ENCODE measurements at regions not wholly inside any gene's neighbourhood (a gene's known extent, or its start where the extent isn't known, plus 50 kb on each side); places are given as distances from the start of the nearest gene placed in this dataset.

DNA sequence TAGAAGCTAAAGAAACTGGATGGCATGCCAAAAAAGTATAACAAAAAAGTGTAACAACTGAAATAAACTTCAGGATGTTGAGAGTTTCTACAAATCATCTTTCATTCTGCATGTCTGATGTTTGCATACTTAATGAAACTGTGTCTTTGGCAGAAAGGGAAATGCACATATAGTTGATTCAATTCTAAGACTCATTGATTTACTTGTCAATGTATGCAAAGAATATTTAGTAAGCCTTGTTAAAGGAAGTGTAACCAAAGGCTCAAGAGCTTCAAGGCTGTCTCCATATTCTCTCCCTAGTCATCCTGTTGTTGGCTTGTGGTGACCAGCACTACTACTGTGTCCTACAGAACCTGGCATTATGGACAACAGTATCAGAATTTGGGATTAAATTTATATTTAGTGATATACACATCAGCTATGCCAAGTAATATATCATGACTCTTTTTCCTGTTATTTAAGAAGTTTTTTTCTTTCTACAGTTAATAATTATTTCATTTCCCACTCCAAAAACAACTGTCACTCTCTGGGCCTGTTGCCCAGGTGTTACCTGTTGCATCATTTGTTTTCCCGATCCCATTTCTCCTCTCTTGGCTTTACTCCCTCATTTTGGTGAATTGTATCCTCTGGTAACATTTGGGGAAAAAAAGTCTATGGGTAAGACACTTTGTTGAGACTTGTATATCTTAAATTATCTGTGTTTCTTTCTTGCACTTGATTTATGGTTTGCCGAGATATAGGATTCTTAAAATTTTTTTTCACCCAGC lies 226.6 kb upstream of the BMPER start:
- 88 to 93% (median 90%) methylated on average over 2 of the region's 2 CpGs for WGBS, 3 donors
- intact Hi-C loops (cut with DNase I), result no loop called here
- Histone ChIP-seq H3K27me3 (no peaks in the 10 kb centered on the region), H3K36me3 (no peaks in the 10 kb centered on the region), H3K4me1 (ENCODE audit: insufficient read depth) (no peaks in the 10 kb centered on the region), H3K27ac (no peak overlapping the region), H3K9me3 (no peaks in the 10 kb centered on the region), H3K4me3 (no peak overlapping the region)
- DNase-seq, result no peak
- TF ChIP-seq EP300 (IDR thresholded peaks at IDR 0.05) (no peak), POLR2A (IDR thresholded peaks at IDR 0.05) (no peak)
- TF ChIP-seq, protein P1, sequence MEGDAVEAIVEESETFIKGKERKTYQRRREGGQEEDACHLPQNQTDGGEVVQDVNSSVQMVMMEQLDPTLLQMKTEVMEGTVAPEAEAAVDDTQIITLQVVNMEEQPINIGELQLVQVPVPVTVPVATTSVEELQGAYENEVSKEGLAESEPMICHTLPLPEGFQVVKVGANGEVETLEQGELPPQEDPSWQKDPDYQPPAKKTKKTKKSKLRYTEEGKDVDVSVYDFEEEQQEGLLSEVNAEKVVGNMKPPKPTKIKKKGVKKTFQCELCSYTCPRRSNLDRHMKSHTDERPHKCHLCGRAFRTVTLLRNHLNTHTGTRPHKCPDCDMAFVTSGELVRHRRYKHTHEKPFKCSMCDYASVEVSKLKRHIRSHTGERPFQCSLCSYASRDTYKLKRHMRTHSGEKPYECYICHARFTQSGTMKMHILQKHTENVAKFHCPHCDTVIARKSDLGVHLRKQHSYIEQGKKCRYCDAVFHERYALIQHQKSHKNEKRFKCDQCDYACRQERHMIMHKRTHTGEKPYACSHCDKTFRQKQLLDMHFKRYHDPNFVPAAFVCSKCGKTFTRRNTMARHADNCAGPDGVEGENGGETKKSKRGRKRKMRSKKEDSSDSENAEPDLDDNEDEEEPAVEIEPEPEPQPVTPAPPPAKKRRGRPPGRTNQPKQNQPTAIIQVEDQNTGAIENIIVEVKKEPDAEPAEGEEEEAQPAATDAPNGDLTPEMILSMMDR (IDR thresholded peaks at IDR 0.05), result no peak

DNA sequence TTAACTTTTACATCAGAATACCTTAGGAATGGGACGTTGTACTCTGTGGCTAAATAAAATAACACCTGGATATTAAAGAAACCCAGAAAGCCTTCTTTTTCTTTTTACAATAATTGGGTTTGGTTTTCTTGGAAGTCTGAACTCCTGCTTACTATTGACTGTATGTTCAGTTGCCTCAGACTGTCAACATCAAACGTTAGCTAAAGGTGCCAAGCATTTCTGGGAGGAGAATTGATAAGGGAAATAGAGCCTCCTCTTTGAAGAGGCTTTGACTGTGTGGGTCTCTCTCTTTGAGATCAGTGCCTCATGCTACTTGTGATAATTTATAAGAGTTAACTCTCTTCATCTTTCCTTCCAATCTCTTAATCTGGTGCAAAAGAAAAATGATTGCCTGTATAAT lies 224.7 kb upstream of the BMPER start:
- Histone ChIP-seq H3K27ac (no peak overlapping the region), H3K4me1 (ENCODE audit: insufficient read depth) (no peaks in the 10 kb centered on the region), H3K36me3 (no peaks in the 10 kb centered on the region), H3K4me3 (no peak overlapping the region), H3K9me3 (no peaks in the 10 kb centered on the region), H3K27me3 (no peaks in the 10 kb centered on the region)
- WGBS, 3 donors, result 61 to 79% (median 66%) methylated on average over 2 of the region's 2 CpGs
- intact Hi-C loops (cut with DNase I), result no loop called here
- TF ChIP-seq EP300 (IDR thresholded peaks at IDR 0.05), result no peak
- TF ChIP-seq, protein P1 (IDR thresholded peaks at IDR 0.05), result no peak
- TF ChIP-seq POLR2A (IDR thresholded peaks at IDR 0.05), result no peak
- no peak for DNase-seq

DNA sequence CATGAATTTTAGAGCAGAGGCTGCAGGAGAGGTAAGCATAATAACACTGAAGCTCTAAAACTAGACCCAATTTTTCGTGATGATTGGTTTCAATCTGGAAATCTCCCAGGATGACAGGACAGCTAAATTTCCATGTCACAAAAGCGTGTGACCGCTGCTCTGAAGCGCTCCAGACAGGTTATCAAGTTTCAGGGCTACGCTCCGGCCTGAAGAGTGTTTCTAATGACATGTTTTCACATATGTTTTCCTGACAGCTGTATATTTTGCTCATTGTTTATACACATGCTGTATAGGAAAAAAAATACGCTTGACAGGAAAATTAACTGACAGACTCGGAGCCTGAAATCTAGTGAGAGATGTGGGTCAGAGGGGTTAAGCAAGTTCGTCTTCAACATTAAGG lies 219.8 kb upstream of the BMPER start:
- no peaks in the 10 kb centered on the region for H3K36me3 ChIP-seq
- TF ChIP-seq POLR2A (IDR thresholded peaks at IDR 0.05), result no peak
- TF ChIP-seq, protein P1 (IDR thresholded peaks at IDR 0.05), result no peak
- TF ChIP-seq EP300 (IDR thresholded peaks at IDR 0.05), result no peak
- 90 to 95% (median 94%) methylated on average over 9 of the region's 9 CpGs for WGBS, 3 donors
- H3K4me3 ChIP-seq, result no peak overlapping the region
- H3K9me3 ChIP-seq, result no peaks in the 10 kb centered on the region
- intact Hi-C loops (cut with DNase I), result no loop called here
- DNase-seq, result no peak
- no peaks in the 10 kb centered on the region for H3K4me1 ChIP-seq (ENCODE audit: insufficient read depth)
- no peak overlapping the region for H3K27ac ChIP-seq
- no peaks in the 10 kb centered on the region for H3K27me3 ChIP-seq

DNA sequence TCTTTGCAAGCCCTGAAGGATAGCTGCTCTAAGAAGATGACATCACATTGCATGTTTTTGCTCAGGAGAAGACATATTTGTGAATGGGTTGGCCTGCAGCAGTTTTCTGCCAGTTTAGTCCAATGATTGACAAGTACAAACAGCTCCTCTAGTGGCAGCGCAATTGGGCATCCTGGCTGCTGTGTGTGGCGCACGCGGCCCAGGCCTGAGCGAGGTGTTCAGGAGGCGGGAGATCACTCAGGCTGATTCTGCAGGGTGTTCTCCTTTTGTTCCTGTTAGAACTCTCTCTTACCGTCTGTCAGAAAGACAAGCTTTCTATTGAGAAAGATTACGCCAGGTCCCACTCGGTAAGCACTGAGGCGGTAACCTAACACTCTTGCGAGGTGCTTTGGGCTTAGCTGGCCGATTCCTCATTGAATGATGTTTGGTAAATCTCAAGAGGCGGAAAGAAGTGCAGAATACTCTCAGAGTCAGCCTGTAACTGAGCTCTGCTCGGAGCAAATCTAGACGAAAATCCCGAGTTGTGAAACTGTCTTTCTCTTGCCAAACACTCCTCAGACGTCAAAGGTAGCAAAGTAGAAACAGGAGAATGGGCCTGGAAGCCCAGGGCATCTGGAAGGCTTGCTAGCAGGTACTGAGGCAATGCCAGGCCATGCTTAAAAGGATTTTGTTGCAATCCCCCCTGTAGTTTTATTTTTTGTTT lies 219.2 kb upstream of the BMPER start:
- intact Hi-C loops (cut with DNase I), result no loop called here
- H3K4me3 ChIP-seq, result no peak overlapping the region
- TF ChIP-seq, protein P1 (IDR thresholded peaks at IDR 0.05), result no peak
- no peak for TF ChIP-seq POLR2A (IDR thresholded peaks at IDR 0.05)
- no peak for TF ChIP-seq EP300 (IDR thresholded peaks at IDR 0.05)
- H3K9me3 ChIP-seq, result no peaks in the 10 kb centered on the region
- DNase-seq, result no peak
- H3K36me3 ChIP-seq, result no peaks in the 10 kb centered on the region
- H3K27ac ChIP-seq, result no peak overlapping the region
- 87 to 91% (median 88%) methylated on average over 17 of the region's 17 CpGs for WGBS, 3 donors
- H3K4me1 ChIP-seq (ENCODE audit: insufficient read depth), result no peaks in the 10 kb centered on the region
- no peaks in the 10 kb centered on the region for H3K27me3 ChIP-seq
